ENCODE measurements at regions not wholly inside any gene's neighbourhood (a gene's known extent, or its start where the extent isn't known, plus 50 kb on each side); places are given as distances from the start of the nearest gene placed in this dataset.

- no peak for DNase-seq (ENCODE audit: low read depth)
Measured at GRCh38 chr7:25847336-25848070, 304.5 kb upstream of the NFE2L3 start.

- DNase-seq (ENCODE audit: low read depth), result no peak
Measured at GRCh38 chr7:25849500-25850184, 302.4 kb upstream of the NFE2L3 start.

DNA sequence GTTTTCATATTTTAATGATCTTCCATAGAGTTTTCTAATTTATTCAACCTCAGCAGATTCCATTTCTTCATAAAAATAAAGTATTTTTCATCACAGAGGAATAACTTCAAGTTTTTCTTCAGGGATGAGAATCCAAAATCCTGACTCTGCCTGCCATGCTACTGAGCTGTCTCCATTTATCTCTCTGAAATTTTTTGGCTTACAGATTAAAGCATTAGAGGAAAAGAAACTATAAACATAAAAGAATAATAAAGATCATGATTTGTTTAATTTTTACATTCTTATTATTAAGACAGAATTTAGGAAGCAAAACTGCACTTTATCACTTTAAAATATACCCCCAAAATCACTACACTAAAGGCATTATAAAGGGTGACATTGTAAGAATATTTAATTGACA is 301.8 kb upstream of the NFE2L3 start:
- DNase-seq (ENCODE audit: low read depth), result no peak

DNA sequence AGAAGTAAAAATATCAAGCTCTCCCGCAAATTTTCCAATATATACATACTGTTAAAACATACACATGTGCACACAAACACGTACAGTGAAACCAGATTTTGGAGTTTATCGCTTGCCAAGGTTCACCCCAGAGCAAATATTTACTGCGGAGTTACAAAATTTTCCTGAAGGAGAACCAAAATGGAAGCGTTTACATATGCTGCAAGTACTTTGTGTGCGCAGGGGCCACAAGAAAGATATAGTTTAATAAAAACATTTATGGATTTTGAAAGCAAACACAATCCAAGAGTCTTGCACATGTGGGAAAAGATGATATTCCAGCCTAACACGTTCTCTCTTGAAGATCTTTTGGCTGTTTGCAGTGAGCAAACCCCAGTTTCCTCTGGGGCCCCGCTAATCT is 301.3 kb upstream of the NFE2L3 start:
- no peak for DNase-seq (ENCODE audit: low read depth)

- peak; percentile 27 for DNase-seq (ENCODE audit: low read depth)
Measured at GRCh38 chr7:25851332-25852210, 300.4 kb upstream of the NFE2L3 start.

DNA sequence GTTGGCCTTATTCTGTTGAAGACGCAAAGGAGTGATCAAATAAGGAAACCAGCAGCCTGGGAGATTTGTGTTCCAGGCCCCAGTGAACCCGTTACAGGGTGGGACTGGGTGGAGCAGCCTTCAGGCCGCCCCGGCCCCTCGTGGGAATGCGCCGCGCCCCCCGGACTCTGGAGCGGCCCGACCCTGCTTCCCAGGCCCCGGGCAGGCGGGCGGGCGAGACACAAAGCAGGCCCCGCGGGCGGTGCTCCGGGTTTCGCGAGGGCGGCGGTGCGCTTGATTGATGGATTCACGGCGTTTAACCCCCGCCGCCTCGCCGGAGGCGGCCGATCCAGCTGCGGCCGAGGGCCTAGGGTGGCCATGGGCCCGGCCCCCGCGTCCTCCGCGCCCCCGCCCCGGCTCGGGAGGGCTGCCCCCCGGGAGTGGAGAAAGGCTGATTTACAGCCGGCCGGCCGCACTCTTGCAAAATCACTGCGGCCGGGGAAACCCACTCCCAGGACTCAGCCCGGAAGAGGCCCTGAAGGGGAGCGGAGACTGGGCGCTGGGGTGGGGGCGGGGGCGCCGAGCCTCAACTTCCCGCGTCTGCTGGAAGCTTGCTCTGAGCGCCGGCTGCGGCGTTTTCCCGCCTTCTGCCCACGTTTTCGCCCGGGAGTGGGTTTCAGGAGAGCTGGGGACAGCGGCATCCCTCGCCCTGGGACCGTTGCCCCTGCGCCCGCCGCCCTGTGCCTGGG is 299.6 kb upstream of the NFE2L3 start:
- no peak for DNase-seq (ENCODE audit: low read depth)

DNA sequence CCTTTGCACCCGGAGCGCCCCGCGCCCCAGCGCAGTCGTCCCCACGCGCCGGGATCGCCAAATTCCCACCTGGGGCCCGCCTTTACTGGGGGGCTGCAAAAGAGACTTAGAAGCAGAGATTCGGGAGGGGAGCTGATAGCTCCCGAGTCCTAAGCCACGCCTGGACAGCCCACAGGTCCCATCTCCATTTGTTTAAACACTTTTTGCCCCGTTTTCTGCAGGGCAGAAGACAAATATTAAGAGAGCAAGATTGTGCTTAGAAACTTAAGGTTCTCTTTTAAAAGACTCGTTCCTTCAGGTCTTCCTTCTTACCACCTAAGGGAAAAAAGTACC is 299.1 kb upstream of the NFE2L3 start:
- no peak for DNase-seq (ENCODE audit: low read depth)

DNA sequence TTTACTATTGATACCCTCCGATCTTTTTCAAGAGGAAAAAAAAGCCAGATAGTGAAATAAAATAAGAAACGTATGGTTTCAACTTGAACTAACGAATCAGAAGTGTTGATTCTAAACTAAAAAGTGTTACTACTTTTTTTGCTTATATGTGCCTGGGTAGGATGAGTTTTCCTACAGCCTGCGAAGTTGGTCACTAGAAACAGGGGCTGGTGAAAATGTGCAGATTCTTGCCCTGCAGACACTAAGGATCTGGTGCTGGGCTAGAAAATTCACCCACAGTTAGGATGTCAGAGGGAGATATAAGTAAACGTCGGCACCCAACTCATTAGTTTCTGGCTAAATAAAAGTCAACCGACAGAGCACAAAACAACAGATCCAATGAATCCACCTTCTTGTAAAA is 298.7 kb upstream of the NFE2L3 start:
- no peak for DNase-seq (ENCODE audit: low read depth)

DNA sequence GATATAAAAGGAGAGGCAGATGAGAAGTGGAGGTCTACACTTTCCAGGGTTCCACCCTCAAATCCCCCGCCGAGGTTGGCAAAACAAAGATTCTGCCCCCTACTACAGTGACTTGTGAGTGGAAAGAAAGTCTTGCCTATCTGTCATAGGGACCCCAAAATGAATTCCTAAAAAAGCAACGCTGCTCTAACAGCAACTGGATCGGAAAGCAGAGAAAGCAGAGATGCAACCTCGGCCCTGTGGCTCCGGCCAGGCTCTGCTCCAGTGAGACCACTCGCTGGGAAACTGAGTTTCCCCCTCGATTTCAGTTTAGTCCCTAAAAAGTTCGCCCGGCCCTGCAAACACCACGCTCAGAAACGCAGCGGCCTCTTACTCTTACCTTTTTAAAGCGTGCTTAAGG is 297.9 kb upstream of the NFE2L3 start:
- DNase-seq (ENCODE audit: low read depth), result no peak

GRCh38 chr7:25854608-25855497 is 297.1 kb upstream of the NFE2L3 start:
- no peak for DNase-seq (ENCODE audit: low read depth)

DNA sequence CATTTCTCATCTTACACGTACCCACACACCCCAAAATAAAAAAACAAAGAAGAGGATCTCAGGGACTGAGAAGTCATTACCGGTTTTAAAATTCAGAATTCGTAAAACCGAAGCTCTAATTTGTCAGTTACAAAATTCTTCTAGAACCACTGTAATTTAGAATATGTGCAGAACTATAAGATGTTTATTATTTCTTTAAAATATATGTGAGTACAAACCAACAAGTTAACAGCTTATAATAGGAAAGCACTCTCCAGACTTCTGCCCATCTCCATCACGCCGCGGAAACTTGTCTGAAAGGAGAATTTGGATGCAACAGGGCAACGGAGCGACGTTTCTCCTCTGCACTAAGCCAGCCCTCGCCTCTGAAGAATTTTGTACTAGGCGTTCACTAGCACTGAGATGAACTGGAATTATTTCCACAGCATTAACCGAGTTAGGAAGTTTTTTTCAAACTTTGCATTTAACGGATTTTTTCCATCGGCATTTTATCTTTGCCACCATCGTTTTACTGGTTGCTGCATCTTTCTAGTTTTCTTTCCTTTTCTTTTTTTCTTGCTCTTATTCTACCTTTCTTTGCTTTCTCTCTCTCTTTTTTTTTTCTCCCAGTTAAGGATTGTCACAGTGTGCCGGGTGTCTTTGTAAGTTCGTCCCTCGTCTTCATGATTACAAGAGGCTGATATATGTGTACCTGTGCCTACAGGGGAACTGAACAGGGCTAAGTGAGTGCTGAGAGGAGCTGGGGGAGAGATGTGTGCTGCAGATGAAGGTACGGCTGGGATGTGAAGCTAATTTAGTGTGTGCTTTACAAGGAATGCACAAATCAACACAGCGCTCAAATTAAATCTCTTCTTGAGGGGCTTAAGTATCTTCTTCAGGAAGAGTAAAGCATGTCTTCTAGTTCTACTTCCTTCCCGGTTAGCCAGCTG is 295.9 kb upstream of the NFE2L3 start:
- DNase-seq (ENCODE audit: low read depth), result no peak

GRCh38 chr7:25857376-25858067 is 294.5 kb upstream of the NFE2L3 start:
- no peak for DNase-seq (ENCODE audit: low read depth)

- DNase-seq (ENCODE audit: low read depth), result no peak
Measured at GRCh38 chr7:25858200-25858524, 293.8 kb upstream of the NFE2L3 start.

- DNase-seq (ENCODE audit: low read depth), result no peak
Measured at GRCh38 chr7:25858525-25859411, 293.2 kb upstream of the NFE2L3 start.

DNA sequence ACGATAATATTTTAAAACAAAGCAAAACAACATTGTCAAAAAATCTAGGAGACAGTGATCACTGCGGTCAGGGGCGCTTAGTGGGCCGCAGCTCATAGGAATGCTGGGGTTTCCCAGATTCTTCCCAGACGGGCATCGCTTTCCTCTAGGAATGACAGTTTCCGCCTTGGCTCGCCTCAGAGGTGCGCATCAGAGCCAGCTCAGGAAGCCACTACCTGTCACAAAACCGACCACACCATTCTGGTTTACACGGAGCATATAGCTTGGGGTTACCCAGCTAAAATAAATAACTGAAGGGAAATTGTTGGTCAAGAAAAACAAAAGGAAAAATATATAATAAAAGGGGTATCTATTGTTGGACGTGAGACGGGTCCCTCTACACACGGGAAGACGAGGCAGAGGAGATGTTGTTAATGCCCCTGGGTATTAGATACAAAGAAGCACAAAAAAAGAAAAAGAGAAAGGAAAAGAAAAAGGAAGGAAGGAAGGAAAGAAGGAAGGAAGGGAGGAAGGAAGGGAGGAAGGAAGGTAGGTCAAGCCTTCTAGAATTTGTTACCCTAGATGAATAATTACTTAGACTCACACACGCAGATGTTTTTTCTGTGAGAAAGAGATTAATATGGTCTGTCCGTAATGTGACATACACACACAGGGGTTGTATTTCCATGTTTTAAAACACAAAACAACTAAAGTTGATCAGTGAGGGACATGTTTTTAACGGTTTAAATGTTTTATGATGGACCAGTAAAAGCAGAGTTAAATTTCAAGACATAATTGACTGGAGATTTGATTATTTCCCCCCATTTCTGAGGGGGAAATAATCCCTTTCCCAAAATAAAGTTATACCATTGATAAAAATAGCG is 292.4 kb upstream of the NFE2L3 start:
- no peak for DNase-seq (ENCODE audit: low read depth)

DNA sequence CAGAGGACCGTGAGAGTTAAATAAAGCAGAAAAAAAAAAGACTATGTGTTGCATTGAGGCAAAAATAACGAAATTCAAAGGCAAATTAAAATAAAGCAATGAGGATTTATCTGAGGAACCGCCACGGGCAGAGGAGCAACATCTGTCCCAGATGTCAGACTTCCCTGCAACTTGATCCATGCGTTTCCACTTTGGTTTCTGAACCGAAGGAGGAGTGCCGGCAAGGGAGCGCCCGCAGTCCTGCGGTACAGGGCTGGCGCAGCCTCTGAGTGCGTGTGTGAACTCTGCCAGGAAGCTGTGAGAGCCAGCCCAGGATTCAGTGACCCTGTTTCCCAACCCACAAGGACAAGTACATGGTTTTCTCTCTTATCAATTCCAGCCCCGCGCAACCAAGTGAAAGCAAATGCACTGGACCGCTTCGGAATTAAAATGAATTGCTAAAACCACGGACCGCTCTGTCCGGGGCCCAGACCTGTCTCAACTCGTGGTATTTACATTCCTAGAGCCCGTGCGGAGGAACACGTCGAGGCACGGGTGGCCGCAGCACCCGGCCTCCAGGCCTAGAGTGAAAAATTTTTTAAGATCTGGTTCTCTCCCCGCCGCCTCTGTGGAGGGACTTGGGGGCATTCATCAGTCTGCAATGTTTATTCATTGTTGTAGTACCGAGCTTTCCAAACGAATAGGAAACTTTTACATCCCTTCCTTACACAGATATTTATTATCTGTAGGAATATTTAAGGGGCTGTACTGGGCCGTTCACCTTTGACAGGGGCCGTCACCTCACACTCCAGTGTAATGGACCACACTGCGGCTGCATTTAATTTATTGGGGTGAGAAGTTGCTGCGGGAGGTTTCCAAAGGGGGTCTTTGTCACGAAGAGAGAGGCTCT is 291.5 kb upstream of the NFE2L3 start:
- no peak for DNase-seq (ENCODE audit: low read depth)

- no peak for DNase-seq (ENCODE audit: low read depth)
Measured at GRCh38 chr7:25861164-25861496, 290.9 kb upstream of the NFE2L3 start.

Data from stimulated activated CD8-positive, alpha-beta memory T cell treated with anti-CD3 and anti-CD28 coated beads, Interleukin-7, amount 100 ng/mL, for 24 hours (primary cell).